ENCODE measurements at regions not wholly inside any gene's neighbourhood (a gene's known extent, or its start where the extent isn't known, plus 50 kb on each side); places are given as distances from the start of the nearest gene placed in this dataset.

DNA sequence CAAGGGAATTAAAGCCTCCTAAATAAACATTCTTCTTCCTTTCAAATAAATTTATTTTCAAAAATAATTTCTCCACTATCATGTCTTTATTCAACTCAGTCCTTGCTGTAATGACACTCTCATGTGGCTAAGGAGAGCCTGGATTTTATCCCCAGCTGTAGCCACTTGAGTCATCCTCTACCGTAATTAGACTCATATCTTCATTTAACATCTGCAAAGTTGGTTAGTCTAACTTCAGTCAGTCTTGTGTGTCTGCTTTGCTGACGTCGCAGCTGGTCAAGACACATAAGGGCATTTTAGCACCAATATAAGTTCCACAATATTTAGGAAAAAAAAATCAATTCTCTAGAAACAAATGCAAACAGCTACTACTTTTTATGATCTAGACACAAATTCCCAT, 776.4 kb upstream of the ATXN8OS start:
- Histone ChIP-seq H3K36me3 (ENCODE audit: control insufficient read depth, insufficient read depth, low read length) (no peaks in the 10 kb centered on the region), H3K27me3 (ENCODE audit: control insufficient read depth, insufficient read depth, low read length) (no peaks in the 10 kb centered on the region), H3K4me3 (ENCODE audit: low read depth, low read length) (no peak overlapping the region)
- TF ChIP-seq, protein P1, sequence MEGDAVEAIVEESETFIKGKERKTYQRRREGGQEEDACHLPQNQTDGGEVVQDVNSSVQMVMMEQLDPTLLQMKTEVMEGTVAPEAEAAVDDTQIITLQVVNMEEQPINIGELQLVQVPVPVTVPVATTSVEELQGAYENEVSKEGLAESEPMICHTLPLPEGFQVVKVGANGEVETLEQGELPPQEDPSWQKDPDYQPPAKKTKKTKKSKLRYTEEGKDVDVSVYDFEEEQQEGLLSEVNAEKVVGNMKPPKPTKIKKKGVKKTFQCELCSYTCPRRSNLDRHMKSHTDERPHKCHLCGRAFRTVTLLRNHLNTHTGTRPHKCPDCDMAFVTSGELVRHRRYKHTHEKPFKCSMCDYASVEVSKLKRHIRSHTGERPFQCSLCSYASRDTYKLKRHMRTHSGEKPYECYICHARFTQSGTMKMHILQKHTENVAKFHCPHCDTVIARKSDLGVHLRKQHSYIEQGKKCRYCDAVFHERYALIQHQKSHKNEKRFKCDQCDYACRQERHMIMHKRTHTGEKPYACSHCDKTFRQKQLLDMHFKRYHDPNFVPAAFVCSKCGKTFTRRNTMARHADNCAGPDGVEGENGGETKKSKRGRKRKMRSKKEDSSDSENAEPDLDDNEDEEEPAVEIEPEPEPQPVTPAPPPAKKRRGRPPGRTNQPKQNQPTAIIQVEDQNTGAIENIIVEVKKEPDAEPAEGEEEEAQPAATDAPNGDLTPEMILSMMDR (IDR thresholded peaks at IDR 0.05; ENCODE audit: insufficient read depth, low read length, poor library complexity, severe bottlenecking) = no peak
- DNase-seq (ENCODE audit: low read depth) = no peak

DNA sequence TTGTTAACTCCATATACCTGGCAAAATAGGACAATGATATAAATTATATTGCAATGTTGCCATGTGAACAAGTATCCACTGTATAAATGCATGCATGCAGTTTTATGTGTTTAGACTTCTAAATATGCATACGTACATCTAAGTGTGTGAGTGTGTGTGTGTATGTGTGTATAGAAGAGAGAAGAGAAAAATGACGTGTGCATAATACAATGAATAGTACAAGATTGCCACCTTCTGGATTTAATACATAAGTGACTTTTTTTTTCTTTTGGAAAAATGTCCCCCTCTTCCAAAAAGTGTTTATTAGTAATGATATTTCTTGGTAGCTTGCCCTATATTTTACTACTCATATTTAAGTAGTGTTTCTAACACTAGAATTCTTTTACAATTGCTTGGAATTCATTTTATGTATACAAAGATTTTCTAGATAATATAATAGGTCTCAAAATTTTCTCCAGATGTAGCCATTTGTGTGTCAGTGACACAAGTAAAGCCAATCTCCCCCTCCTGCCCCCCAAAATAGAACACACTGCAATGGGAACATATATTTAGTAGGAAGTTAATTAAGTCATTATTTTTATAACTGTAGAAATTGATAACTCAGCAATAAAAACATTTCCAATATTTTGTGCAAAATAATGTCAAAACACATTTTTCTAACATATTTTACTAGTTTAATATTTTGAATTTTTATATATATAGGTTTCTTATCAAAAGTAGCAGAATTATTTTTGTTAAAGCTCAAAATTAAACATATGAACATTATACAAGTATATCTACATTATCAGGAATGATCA, 783.3 kb upstream of the ATXN8OS start:
- TF ChIP-seq, protein P1 (IDR thresholded peaks at IDR 0.05; ENCODE audit: insufficient read depth, low read length, poor library complexity, severe bottlenecking) = peak; percentile 16
- DNase-seq (ENCODE audit: low read depth) = no peak
- Histone ChIP-seq H3K36me3 (ENCODE audit: control insufficient read depth, insufficient read depth, low read length) (no peaks in the 10 kb centered on the region), H3K27me3 (ENCODE audit: control insufficient read depth, insufficient read depth, low read length) (no peaks in the 10 kb centered on the region), H3K4me3 (ENCODE audit: low read depth, low read length) (no peak overlapping the region)

DNA sequence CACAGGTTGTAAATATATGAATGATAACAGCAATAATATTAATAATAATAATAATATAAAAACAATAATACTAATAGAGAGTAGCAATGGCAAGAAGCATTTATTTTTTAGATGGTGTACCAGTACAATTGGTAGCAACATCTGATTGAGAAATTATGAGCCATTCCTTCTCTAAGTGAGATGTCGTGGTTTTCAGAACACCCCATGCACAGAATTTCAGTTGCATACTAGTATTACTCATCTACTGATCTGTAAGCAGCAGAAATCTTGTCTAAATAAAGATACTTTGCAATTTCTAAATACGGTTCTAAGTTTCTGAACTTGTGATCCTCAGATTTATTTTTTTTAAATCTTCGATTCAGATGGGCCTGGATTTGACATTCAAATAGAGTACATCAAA, 788.0 kb upstream of the ATXN8OS start:
- Histone ChIP-seq H3K4me3 (ENCODE audit: low read depth, low read length) (no peak overlapping the region), H3K27me3 (ENCODE audit: control insufficient read depth, insufficient read depth, low read length) (no peaks in the 10 kb centered on the region), H3K36me3 (ENCODE audit: control insufficient read depth, insufficient read depth, low read length) (no peaks in the 10 kb centered on the region)
- peak; percentile 7 for DNase-seq (ENCODE audit: low read depth)
- TF ChIP-seq, protein P1 (IDR thresholded peaks at IDR 0.05; ENCODE audit: insufficient read depth, low read length, poor library complexity, severe bottlenecking) = no peak

DNA sequence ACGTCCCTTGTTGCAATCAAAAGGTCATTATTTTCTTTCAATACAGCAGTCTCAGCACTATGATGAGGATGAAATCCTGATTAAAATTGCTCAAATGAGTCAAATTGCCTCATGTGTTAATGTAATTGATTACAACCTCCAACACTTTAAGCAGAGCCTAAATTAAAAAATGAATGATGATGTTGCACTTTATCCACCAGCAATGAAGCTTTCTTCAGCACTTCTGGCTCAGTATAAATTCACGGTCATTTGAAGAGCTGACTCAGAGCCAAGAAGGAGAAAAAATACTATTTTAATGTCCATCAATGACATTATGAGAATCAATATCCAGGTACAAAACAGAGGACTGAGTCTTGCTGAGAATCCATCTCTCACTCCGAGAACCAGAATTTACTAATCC, 792.6 kb upstream of the ATXN8OS start:
- TF ChIP-seq, protein P1 (IDR thresholded peaks at IDR 0.05; ENCODE audit: insufficient read depth, low read length, poor library complexity, severe bottlenecking) = no peak
- Histone ChIP-seq H3K4me3 (ENCODE audit: low read depth, low read length) (no peak overlapping the region), H3K36me3 (ENCODE audit: control insufficient read depth, insufficient read depth, low read length) (no peaks in the 10 kb centered on the region), H3K27me3 (ENCODE audit: control insufficient read depth, insufficient read depth, low read length) (no peaks in the 10 kb centered on the region)
- no peak for DNase-seq (ENCODE audit: low read depth)

DNA sequence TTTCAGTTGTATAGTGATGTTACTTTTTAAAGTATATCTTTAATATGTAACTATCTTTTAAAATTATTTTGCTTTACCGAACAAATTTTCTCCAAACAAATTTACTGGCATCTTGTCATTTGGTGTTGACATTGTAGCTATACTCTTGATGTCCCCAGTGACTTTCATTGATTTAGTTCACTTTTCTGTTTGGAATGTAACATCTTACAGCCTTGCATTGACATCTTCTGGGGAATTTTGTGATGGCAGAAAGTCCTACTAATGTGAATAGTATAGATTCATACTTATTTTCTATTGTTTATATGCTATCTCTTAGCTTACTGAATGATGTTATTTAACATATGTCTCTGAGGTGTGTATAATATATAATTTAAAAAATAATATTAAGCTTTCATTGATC, 800.9 kb upstream of the ATXN8OS start:
- no peak for DNase-seq (ENCODE audit: low read depth)
- no peaks in the 10 kb centered on the region for H3K27me3 ChIP-seq (ENCODE audit: control insufficient read depth, insufficient read depth, low read length)
- TF ChIP-seq, protein P1 (IDR thresholded peaks at IDR 0.05; ENCODE audit: insufficient read depth, low read length, poor library complexity, severe bottlenecking) = no peak
- H3K36me3 ChIP-seq (ENCODE audit: control insufficient read depth, insufficient read depth, low read length) = no peaks in the 10 kb centered on the region
- no peak overlapping the region for H3K4me3 ChIP-seq (ENCODE audit: low read depth, low read length)

DNA sequence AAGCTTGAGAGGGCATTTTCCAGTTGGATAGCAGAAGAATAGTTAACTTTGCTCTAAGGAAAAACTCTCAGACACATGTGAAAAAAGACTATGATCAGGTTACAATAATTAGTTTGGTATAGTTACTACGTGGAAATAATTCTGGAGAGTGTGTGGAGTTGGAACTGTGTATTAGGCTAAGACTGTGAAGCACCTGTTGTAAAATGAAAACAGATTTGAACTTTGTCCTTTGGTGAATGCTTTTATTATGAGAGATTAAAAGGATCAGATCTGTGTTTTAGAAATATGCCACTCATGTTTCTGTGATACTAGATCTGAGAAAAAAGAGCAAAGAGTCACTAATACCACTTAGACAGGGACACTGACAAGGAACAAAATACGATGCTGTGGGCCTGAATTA, 807.5 kb upstream of the ATXN8OS start:
- H3K4me3 ChIP-seq (ENCODE audit: low read depth, low read length) = no peak overlapping the region
- no peaks in the 10 kb centered on the region for H3K36me3 ChIP-seq (ENCODE audit: control insufficient read depth, insufficient read depth, low read length)
- no peaks in the 10 kb centered on the region for H3K27me3 ChIP-seq (ENCODE audit: control insufficient read depth, insufficient read depth, low read length)
- no peak for DNase-seq (ENCODE audit: low read depth)
- TF ChIP-seq, protein P1 (IDR thresholded peaks at IDR 0.05; ENCODE audit: insufficient read depth, low read length, poor library complexity, severe bottlenecking) = no peak
